AML-193 (cell line): ENCODE measurements at regions not wholly inside any gene's neighbourhood (a gene's known extent, or its start where the extent isn't known, plus 50 kb on each side); places are given as distances from the start of the nearest gene placed in this dataset.
A peak's percentile ranks its signal among the peaks of the same experiment; 100 is the strongest.
"Not testable (repeated sequence)": the region's sequence is repeated elsewhere in the genome, so short reads cannot be mapped to it uniquely, and the experiment has no call there.

Experiments
- DNase-seq, 2 experiments: peaks; one replicate each; lab custom pipeline; 2025; lab: John Stamatoyannopoulos, UW

DNA sequence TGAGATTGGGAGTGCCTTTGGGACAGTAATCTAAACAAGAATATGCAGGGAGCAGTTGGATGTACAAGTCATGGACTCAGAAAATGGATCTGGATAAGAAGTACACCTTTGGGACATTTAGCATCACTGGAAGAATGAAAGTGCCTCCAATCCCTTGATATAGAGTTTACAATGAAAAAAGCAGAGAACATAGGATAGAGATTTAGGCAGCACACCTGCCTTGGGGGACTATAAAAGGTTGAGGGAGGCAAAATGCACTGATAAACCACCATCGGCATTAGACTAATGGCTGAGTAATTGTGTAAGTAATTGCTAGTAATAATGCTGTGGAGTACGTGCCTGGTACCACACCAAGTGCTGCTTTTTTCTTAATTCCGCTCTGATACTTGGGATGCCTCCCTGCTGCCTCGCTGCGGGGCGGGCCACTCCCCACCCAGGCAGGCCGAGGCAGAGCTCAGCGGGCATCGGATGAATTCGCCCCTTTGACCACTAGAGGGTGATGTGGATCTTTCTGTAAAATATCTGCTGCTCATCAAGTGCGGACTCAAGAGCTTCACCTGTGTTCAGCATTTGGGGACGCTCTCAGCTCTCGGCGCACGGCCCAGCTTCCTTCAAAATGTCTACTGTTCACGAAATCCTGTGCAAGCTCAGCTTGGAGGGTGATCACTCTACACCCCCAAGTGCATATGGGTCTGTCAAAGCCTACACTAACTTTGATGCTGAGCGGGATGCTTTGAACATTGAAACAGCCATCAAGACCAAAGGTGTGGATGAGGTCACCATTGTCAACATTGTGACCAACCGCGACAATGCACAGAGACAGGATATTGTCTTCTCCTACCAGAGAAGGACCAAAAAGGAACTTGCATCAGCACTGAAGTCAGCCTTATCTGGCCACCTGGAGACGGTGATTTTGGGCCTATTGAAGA, 99.9 kb downstream of the ANKRD18B start:
- DNase-seq: peak; percentile 38 to 42

DNA sequence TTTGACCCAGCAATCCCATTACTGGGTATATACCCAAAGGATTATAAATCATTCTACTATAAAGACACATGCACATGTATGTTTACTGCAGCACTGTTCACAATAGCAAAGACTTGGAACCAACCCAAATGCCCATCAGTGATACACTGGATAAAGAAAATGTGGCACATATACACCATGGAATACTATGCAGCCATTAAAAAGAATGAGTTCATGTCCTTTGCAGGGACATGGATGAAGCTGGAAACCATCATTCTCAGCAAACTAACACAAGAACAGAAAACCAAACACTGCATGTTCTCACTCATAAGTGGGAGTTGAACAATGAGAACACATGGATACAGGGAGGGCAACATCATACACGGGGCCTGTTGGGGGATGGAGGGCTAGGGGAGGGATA, 104.3 kb downstream of the ANKRD18B start:
- not testable (repeated sequence) for DNase-seq

DNA sequence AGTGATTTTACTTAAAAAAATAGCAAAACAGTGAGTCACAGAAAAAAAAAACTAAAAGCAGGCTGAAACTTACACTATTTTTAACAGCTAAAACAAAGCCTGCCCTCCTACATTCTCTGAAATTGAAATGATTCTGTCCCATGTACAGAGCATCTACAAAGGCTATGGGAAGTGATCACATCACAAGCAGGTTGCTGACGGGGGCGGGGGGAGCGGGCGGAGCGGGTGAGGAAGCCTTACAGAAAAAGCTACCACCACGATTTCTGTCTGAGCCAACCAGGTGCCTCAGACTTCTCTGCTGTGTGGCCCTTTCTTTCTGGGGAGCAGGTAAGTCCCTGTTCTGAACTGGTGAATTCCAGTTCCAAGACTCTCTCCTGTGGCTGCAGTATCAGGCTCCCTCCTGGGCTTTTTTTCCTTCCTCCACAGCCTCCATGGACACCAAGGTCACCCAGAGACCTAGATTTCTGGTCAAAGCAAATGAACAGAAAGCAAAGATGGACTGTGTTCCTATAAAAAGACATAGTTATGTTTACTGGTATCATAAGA, 104.9 kb downstream of the ANKRD18B start:
- DNase-seq: no peak

DNA sequence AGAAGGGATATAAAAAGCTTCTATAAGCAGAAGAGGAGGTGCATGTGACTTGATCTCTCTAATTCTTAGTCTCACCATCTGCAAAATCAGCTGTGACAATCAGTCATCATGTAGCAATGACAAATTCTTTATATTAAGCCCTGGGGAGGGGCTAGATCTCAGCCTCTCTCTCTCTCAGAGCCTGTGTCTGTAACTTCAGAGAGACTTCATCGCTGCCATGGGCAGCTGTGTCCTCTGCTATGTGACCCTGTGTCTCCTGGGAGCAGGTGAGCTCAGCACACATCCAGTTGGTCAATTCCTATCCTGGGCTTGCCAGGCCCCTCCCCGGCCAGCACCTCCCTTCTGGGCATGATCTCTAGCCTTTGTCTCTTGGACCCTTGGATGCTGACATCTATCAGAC, 109.6 kb downstream of the ANKRD18B start:
- DNase-seq: no peak

DNA sequence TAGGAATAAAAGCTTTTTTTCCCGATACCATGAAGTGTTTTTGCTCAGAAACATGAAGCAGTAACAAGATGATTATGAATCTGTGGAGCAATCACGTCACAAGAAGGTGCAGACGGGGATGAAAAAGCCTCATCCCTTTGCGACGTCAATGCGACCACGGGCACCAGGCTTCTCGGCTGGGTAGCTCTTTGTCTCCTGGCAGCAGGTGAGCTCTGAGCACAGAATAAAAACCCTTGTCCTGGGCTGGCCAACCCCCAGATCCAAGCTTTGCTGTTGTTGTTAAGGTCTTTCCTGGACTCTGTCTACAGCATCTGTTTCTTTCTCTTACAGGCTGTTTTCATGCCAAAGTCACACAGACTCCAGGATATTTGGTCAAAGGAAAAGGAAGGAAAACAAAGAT, 113.8 kb downstream of the ANKRD18B start:
- DNase-seq: no peak

DNA sequence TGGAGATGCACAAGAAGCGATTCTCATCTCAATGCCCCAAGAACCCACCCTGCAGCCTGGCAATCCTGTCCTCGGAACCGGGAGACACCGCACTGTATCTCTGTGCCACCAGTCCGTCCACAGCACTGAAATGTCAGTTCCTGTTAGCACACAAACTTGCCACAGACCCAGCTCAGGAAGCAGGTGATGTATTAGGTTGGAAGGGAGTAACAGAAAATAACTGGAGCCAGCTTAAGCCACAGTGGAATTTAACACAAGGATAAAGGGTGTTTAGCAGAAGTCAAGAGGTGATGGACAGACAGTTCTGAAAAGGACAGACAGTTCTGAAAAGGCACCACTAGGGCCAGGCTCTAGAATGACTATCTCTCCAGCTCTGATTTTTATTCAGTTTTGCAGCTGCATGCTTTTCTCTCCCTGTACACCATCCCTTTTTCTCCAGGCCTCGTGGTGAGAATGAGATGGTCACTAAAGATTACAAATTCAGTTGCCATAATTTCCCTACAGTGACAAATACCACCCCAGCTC, 114.4 kb downstream of the ANKRD18B start:
- DNase-seq: no peak

DNA sequence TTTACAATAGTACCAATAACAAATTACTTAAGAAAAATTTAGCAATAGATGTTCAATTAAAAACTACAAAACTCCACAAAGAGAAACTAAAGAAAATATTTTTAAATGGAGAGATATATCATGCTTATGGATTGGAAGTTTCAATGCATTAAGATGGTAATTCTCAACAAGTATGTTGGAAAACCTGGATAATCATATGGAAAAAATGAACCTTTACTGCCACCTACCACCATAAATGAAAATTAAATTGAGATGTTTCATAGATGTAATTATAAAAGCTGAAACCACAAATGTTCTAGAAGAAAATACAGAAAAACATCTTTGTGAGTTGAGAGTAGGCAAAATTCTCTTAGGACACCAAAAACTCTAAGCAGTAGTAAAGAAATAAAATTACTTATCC, 121.7 kb downstream of the ANKRD18B start:
- no peak for DNase-seq

DNA sequence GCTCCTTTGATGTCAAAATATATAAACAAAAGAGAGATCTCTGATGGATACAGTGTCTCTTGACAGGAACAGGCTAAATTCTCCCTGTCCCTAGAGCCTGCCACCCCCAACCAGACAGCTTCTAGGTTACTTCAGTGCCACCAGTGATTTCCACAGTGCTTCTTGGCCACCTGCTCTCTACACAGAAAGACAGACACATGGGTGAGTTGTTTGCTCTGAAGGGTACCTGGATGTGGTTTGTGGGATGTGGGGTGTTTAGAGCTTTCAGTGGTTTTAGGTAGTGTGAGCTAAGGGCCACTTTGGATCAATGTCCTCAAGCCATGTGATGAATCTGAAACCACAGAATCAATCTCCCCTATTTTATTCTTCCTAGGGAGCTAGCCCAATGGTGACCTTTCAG, 125.4 kb downstream of the ANKRD18B start:
- DNase-seq: no peak

DNA sequence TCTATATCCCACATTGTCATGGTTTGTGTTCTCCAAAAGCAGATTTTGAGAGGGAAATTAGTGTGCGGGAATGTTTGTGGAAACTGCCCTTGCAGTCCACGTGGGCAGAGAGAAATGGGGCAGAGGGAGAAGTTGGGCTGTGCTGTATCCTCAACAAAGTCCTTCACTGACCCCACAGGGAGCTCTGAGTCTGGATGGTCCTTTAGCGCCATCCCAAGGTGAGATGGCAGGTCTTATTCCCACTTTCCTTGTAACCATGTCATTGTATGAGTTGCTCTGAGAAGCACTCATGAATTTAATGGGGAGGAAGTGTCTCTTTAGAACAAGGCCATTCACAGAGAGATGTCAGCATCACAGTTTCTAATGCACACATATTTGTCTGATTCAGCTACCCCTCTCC, 127.1 kb downstream of the ANKRD18B start:
- DNase-seq: no peak

DNA sequence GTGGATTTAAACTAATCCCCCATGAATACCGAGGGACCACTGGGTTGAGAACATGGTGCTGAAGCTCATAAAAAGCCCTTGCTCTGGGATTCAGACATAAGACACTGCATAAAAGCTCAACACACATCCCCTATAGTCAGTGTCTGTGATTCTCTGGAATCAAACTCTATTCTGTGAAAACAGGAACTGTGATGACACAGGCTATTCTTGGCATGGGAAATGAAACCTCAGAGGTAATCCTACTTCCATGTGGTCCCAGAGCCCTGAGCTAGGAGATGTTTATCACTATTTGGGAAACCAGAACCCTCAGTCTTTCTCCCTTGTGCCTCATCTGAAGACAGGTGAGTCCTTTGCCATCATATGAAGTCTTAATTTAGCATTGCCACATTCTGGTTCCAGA, 135.4 kb upstream of the PRSS3 start:
- DNase-seq: no peak

DNA sequence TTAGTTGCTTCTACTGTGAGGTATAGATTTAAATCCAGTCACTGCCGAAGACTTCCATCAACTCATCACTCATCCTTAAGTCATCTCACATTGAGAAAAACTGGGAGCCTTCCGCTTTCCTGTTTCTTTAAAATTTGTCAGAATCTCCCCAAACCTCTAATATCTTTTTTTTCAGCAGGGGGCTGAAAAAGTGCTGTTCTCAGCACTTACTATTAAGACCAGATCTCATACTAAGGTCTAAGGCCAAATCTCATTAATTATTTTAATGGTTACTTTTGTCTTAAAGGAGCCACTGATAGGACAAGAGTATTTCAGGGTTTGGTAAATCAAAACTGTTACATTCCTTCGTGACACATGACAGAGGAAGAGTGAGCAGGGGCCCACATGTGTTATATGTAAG, 134.6 kb upstream of the PRSS3 start:
- no peak for DNase-seq

DNA sequence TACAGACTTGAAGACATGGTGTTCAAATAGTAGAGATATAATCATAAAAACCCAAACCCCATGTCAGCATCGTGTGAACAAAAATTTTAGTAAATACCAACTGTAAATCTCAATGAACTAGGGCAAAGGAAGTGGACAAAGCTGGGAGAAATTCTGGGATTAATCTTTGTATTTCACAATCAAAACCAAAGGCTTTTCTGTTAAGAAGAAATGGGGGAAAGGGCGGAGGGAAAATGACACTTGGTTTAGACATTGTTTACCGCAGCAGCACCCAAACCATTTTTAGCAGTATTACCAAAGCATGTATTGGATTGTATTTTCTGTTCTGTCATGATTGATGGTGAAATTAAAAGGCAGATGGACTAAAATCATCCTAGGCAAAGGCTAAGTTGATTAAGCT, 134.2 kb upstream of the PRSS3 start:
- DNase-seq: no peak

DNA sequence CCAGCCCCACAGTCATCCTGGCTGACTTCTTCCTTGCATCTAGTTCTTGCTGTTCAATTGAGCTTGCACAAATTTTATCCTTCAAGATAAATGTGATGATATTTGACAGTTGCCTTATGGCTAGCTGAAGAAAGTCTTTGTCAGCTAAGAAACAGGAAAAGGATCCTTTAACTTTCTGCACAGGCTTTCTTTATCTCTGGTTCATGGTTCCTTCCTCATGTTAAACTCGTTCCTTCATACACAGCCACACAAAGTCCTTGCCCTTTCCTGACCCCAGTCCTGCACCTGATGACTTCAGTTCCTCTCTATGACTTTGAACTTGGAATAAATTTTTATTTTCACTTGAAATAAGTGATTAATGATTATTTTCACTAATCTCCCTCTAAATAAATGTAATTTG, 132.5 kb upstream of the PRSS3 start:
- DNase-seq: no peak

DNA sequence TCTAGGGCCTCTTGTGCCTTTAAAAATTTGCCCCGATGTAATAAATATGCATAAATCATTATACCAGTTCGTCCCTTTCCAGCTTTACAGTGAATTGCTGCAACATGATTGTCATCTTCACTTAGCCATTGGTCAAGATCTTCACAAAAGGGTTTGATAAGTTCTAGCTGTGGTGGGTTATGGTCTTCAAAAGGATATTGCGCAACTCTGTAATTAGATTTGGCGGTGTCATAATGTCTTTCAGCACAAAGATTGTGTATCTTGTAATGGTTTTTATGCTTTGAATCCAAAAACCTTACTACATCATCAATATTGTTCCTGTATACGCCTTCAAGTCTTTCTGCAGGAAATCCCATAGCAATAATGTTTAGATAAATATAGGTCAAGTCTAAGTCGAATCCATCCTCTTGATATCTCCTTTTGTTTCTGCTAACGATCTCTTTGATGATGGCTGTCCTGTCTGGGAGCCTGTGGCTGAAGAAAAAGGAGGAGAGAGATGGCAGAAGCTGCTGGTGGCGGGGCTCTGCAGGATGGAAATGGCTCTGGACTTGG, 119.1 kb upstream of the PRSS3 start:
- DNase-seq: not testable (repeated sequence)

DNA sequence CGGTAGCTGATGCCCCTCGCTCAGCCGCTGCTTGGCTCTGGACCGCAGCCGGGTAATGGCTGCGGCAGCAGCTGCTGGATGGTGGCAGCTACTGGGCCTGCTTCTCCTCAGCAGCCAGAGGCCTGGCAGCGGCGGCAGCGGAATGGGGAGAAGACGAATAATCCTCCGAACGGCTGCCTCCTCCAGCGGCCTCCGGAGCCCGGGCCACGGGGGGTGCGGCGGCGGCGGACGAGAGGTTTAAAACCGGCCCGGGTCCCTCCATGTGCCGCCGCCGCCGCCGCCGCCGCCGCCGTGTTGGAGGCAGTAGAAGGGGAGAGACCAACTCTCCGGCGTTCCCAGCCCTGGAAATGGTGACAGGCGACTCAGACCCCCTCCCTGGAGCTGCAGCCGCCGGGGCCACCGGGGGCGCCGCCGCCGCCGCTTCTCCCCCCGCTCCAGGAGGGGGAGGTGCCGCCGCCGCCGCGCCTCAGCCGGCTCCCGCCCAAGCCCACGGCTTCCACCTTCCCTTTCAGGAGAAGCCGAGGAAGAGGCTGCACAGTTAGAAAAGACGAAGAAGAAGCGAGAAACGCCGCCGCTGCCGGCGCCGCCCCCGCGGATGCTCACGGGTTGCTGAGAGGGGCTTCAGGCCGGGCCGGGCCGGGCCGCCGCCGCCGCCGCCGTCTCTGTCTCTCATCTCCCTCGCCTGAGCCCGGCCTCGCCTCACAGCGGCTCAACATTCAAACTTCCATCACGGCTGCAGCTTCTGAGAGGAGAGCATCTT, 118.4 kb upstream of the PRSS3 start:
- DNase-seq: no peak

DNA sequence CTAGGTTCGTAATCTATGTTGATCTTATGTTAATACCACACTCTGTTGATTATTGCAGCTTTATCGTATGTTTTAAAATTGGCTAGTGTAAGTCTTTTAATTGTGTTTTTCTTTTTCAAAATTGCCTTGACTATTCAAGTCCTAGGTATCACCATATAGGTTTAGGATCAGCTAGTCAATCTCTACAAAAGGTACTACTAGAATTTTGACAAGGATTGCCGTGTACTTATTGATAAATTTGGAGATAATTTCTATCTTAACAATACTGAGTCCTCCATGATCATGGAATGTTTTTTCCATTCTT, 117.9 kb upstream of the PRSS3 start:
- no peak for DNase-seq

DNA sequence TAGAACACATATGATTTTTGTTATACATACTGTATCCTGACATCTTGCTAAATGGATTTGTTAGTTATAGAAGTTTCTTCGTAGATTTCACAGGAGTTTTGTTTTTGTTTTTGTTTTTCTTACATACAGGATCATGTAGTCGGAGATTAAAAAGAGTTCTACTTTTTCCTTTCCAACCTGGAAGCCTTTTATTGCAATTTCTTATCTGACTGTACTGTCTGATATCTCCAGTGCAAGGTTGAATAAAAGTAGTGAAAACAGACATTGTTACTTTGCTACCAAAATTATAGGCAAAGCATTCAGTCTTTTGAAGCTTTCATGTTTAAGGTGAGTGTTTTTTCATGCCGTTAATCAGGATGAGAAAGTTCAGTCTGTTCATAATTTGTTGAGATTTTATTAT, 117.4 kb upstream of the PRSS3 start:
- no peak for DNase-seq

DNA sequence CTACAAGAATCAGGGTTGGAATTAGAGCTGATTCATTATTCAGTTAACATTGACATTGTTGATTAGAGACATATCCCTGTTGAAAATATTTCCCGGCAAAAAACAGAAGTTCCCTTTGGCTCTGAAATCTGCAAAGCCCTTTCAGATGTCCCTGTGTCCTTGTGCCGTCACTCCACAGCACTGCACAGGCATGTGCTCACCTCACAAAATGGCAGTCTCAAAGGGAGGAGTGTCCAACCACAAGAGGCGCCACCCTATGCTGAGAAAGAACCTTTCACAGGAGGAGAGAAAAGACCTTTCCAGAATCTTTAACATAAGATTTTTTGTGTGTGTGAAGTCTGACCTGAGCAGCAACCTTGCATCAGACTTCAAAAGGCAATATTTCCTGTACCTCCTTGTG, 112.8 kb upstream of the PRSS3 start:
- DNase-seq: no peak

DNA sequence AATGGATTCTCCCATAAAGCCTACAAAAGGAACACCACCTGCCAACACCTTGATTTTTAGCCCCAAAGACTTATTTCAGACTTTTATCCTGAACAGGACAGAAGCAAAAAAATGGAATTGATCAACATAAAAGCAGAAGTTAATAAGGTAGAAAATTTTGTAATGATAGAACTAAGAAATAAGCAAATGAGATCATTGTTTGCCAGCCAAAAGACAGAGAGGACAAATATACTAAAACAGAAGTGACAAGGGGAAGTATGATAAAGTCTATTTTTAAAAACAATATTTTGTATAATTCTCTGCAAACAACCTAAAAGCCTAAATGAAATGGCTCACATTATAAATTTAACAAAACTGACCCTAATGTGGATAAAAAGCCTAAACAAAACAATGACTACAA, 110.5 kb upstream of the PRSS3 start:
- DNase-seq: no peak

DNA sequence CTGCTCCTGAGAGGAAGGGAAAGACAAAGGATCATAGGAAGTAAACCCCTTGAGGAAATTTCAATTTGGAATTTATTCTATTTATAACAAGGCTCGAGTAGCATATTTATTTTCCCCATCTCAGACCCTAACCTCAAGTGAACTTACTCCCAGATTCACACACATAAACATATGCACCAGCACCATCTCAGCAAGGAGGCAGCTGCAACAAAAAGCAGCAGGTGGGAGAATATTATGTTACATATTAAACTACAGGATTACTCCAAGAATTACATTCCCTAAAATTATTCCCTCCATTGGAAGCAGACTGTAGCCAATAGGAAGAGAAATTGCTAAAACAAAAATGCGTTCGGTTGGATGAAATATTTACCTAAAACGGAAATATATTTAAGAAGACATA, 108.4 kb upstream of the PRSS3 start:
- no peak for DNase-seq

DNA sequence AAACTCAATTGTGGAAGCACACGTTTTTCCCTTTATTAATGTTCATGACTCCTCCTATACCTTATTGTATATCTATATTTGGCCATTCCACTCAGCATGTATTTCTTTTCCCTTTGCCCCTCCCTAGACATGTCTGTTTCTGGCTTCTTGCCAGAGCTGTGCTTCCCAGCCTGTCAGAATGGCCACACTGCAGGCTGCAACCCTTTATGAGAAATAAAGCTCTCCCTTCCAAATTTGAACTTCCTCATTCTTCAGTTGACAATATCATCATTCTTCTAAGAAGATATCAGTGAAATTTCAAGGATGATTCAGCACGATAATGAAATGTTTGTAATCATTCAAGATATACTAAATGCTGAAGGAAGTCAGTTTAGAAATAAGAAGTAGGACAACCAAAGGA, 107.6 kb upstream of the PRSS3 start:
- peak; percentile 23 to 46 for DNase-seq

DNA sequence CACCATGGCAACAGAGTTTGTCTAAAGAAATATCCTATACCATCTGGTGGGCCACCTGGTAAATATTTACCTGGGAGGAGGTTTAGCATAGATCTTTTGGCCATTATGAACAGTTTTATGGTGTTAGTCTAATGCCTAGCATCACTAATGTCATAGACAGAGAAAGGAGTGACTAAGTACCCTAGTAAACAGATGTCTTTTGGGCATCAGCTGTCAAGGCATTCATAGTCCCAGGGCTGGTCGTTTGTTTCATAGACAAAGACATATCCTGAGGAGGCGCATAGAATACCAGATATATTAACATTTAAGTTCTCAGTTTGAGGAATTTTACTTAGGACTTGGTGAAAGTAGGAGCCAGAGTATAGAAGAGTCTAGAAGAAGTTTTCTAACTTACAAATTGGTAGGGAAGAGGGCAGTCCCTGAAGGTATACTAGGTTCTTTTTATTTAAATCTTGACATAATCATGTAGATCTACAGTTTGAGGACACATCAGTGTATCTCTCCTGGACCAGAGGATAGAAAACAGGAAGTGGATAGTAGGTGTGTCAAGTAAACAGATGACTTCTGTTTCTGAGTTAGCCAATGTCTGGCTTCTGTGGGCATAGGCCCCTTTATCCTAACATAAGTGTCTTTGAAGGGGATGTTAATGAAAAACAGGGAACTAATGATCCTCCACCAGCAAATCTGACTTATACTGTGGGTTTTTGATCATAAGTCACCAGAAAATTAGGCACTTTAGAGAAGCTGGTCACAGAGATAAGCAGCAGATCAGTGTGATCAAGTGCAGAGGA, 105.0 kb upstream of the PRSS3 start:
- no peak for DNase-seq
